ENCODE measurements at regions not wholly inside any gene's neighbourhood (a gene's known extent, or its start where the extent isn't known, plus 50 kb on each side); places are given as distances from the start of the nearest gene placed in this dataset.

DNA sequence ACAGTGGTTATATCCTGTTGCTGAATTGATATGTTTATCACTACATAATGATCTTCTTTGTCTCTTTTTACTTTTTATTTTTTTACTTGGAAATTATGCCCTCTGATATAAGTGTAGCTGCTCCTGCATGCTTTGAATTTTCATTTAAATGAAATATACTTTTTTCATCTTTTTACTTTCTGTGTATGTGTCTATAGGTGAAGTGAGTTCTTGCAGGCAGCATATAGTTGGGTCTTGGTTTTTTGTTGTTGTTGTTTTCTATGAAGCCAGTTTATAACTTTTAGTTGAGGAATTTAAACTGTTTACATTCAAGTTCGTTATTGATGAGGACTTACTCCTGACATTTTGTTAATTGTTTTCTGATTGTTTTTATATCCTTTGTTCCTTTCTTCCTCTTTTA lies 103.1 kb upstream of the DOK5 start:
- Histone ChIP-seq H3K27me3 (ENCODE audit: control insufficient read depth in 4 of 4, insufficient read depth in 4 of 4, low read length in 3 of 4) (no peaks in the 10 kb centered on the region), H3K4me1 (ENCODE audit: control insufficient read depth in 4 of 4, insufficient read depth in 4 of 4, low read length in 3 of 4) (no peaks in the 10 kb centered on the region), H3K4me3 (ENCODE audit: low read depth in 1 of 3, low read length in 3 of 3) (no peak overlapping the region), H3K27ac (ENCODE audit: low read depth in 1 of 2, low read length in 2 of 2) (no peak overlapping the region), H3K9me3 (ENCODE audit: control insufficient read depth in 4 of 4, low read length in 3 of 4) (no peaks in the 10 kb centered on the region), H3K9ac (ENCODE audit: low read depth in 1 of 2, low read length in 2 of 2) (no peak overlapping the region), H3K36me3 (ENCODE audit: control insufficient read depth in 4 of 4, insufficient read depth in 3 of 4, low read depth in 1 of 4, low read length in 3 of 4) (no peaks in the 10 kb centered on the region)
- WGBS: 40% methylated on average over 1 of the region's 1 CpG
- DNase-seq (ENCODE audit: low spot score): no peak
- TF ChIP-seq FOXA2 (IDR thresholded peaks at IDR 0.05): no peak
- TF ChIP-seq NR2F2 (IDR thresholded peaks at IDR 0.05): no peak
- no peak for TF ChIP-seq MAX (IDR thresholded peaks at IDR 0.05)
- no peak for TF ChIP-seq FOXA1 (IDR thresholded peaks at IDR 0.05)
- TF ChIP-seq RXRA (IDR thresholded peaks at IDR 0.05): no peak
- TF ChIP-seq, protein P1, sequence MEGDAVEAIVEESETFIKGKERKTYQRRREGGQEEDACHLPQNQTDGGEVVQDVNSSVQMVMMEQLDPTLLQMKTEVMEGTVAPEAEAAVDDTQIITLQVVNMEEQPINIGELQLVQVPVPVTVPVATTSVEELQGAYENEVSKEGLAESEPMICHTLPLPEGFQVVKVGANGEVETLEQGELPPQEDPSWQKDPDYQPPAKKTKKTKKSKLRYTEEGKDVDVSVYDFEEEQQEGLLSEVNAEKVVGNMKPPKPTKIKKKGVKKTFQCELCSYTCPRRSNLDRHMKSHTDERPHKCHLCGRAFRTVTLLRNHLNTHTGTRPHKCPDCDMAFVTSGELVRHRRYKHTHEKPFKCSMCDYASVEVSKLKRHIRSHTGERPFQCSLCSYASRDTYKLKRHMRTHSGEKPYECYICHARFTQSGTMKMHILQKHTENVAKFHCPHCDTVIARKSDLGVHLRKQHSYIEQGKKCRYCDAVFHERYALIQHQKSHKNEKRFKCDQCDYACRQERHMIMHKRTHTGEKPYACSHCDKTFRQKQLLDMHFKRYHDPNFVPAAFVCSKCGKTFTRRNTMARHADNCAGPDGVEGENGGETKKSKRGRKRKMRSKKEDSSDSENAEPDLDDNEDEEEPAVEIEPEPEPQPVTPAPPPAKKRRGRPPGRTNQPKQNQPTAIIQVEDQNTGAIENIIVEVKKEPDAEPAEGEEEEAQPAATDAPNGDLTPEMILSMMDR (IDR thresholded peaks at IDR 0.05; ENCODE audit: low read depth, low read length, missing input control): no peak
- TF ChIP-seq YY1 (IDR thresholded peaks at IDR 0.05): no peak

DNA sequence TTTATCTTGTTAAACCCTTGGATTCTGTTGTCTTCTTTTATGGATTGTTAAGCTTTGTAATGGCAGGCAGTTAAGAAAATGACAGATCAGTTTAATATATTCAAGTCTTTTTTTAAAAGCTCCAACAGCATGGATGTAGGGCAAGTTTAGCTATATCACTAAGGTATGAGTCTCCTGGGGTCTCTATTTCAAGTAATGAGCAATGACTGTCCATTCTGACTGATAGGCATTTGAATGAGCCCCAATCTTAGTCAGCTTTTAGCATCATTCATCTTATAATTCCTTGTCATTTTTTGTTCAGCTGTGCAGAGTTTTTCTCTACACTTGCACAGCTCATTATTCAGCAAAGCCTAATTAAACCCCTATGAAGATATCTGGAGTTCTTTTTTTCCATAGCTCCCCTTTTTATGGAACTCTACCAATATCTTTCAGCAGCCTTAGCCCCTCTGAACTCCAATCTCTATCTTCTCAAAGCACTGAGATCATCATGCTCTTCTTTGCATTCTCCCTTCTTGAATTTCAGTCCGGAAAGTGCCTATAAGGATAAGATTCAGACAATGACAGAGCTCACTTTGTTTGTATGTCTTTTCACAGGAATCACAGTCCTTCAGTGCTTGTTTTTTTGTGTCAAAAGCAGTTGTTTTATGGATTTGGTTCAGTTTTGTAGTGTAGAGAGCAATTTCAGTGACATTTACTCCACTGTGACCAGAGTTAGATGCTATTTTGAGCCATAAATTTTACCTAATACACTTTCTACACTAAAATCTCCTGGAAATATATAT lies 97.2 kb upstream of the DOK5 start:
- TF ChIP-seq ZBTB33 (IDR thresholded peaks at IDR 0.05) (no peak), FOXA2 (IDR thresholded peaks at IDR 0.05) (no peak), HNF4G (IDR thresholded peaks at IDR 0.05) (no peak), RAD21 (IDR thresholded peaks at IDR 0.05) (no peak), EGR1 (IDR thresholded peaks at IDR 0.05; ENCODE audit: low read depth in 2 of 2) (no peak), SP1 (IDR thresholded peaks at IDR 0.05) (no peak), HNF4A (conservative IDR thresholded peaks at IDR 0.05) (no peak), YY1 (IDR thresholded peaks at IDR 0.05) (no peak), RXRA (IDR thresholded peaks at IDR 0.05) (no peak), GABPA (IDR thresholded peaks at IDR 0.05 in 1 of 2, conservative IDR thresholded peaks at IDR 0.05 in 1 of 2) (no peak), MAX (IDR thresholded peaks at IDR 0.05) (no peak), NR2F2 (IDR thresholded peaks at IDR 0.05) (no peak), TAF1 (conservative IDR thresholded peaks at IDR 0.05) (no peak), JUND (IDR thresholded peaks at IDR 0.05) (no peak), FOXA1 (IDR thresholded peaks at IDR 0.05) (no peak), ATF3 (IDR thresholded peaks at IDR 0.05) (no peak)
- TF ChIP-seq, protein P2, sequence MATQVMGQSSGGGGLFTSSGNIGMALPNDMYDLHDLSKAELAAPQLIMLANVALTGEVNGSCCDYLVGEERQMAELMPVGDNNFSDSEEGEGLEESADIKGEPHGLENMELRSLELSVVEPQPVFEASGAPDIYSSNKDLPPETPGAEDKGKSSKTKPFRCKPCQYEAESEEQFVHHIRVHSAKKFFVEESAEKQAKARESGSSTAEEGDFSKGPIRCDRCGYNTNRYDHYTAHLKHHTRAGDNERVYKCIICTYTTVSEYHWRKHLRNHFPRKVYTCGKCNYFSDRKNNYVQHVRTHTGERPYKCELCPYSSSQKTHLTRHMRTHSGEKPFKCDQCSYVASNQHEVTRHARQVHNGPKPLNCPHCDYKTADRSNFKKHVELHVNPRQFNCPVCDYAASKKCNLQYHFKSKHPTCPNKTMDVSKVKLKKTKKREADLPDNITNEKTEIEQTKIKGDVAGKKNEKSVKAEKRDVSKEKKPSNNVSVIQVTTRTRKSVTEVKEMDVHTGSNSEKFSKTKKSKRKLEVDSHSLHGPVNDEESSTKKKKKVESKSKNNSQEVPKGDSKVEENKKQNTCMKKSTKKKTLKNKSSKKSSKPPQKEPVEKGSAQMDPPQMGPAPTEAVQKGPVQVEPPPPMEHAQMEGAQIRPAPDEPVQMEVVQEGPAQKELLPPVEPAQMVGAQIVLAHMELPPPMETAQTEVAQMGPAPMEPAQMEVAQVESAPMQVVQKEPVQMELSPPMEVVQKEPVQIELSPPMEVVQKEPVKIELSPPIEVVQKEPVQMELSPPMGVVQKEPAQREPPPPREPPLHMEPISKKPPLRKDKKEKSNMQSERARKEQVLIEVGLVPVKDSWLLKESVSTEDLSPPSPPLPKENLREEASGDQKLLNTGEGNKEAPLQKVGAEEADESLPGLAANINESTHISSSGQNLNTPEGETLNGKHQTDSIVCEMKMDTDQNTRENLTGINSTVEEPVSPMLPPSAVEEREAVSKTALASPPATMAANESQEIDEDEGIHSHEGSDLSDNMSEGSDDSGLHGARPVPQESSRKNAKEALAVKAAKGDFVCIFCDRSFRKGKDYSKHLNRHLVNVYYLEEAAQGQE (IDR thresholded peaks at IDR 0.05): no peak
- TF ChIP-seq, protein P1 (IDR thresholded peaks at IDR 0.05; ENCODE audit: low read depth, low read length, missing input control): no peak
- Histone ChIP-seq H3K4me3 (ENCODE audit: low read depth in 1 of 3, low read length in 3 of 3) (no peak overlapping the region), H3K27me3 (ENCODE audit: control insufficient read depth in 4 of 4, insufficient read depth in 4 of 4, low read length in 3 of 4) (no peaks in the 10 kb centered on the region), H3K4me1 (ENCODE audit: control insufficient read depth in 4 of 4, insufficient read depth in 4 of 4, low read length in 3 of 4) (no peaks in the 10 kb centered on the region), H3K9ac (ENCODE audit: low read depth in 1 of 2, low read length in 2 of 2) (no peak overlapping the region), H3K36me3 (ENCODE audit: control insufficient read depth in 4 of 4, insufficient read depth in 3 of 4, low read depth in 1 of 4, low read length in 3 of 4) (no peaks in the 10 kb centered on the region), H3K9me3 (ENCODE audit: control insufficient read depth in 4 of 4, low read length in 3 of 4) (no peaks in the 10 kb centered on the region), H3K27ac (ENCODE audit: low read depth in 1 of 2, low read length in 2 of 2) (no peak overlapping the region)
- no peak for DNase-seq (ENCODE audit: low spot score)
- 69% methylated on average over 1 of the region's 1 CpG for WGBS

Data from liver (tissue), 8 donors.